H9 (cell line): ENCODE measurements at regions not wholly inside any gene's neighbourhood (a gene's known extent, or its start where the extent isn't known, plus 50 kb on each side); places are given as distances from the start of the nearest gene placed in this dataset.
A peak's percentile ranks its signal among the peaks of the same experiment; 100 is the strongest.

ENCODE experiments used
- DNase-seq: peaks from one replicate; pipeline ENCODE4 v3.0.0-alpha.2; 2017
- H2AFZ ChIP-seq: one replicate; pipeline ENCODE4 v1.6.1; 2013; ENCODE audit warnings: mild to moderate bottlenecking, low read length, control low read depth, moderate library complexity
- H2AK5ac ChIP-seq: 2 replicates; pipeline ENCODE4 v1.6.1; 2013; ENCODE audit warnings: low read length, control low read depth, mixed read lengths; ENCODE audit not compliant: insufficient read length
- H2BK120ac ChIP-seq: one replicate; pipeline ENCODE4 v1.6.1; 2013; ENCODE audit warnings: low read depth, mild to moderate bottlenecking, low read length, control low read depth, inconsistent platforms; ENCODE audit not compliant: poor library complexity, severe bottlenecking
- H2BK12ac ChIP-seq: 2 replicates; pipeline ENCODE4 v1.6.1; 2013; ENCODE audit warnings: low read length, control low read depth, mixed read lengths, low read depth; ENCODE audit not compliant: insufficient read length
- H2BK15ac ChIP-seq: 2 replicates; pipeline ENCODE4 v1.6.1; 2013; ENCODE audit warnings: low read depth, low read length, control low read depth
- H2BK20ac ChIP-seq: one replicate; pipeline ENCODE4 v1.6.1; 2013; ENCODE audit warnings: low read depth, mild to moderate bottlenecking, low read length, control low read depth, inconsistent platforms; ENCODE audit not compliant: poor library complexity, severe bottlenecking
- H2BK5ac ChIP-seq: 2 replicates; pipeline ENCODE4 v1.6.1; 2013; ENCODE audit warnings: low read length, control low read depth, mixed read lengths; ENCODE audit not compliant: insufficient read length
- H3K14ac ChIP-seq: 2 replicates; pipeline ENCODE4 v1.6.1; 2013; ENCODE audit warnings: low read length, control low read depth; ENCODE audit not compliant: insufficient read depth
- H3K18ac ChIP-seq: 2 replicates; pipeline ENCODE4 v1.6.1; 2013; ENCODE audit warnings: low read depth, mild to moderate bottlenecking, mixed read lengths, low read length, control low read depth; ENCODE audit not compliant: insufficient read length
- H3K23ac ChIP-seq: 2 replicates; pipeline ENCODE4 v1.6.1; 2013; ENCODE audit warnings: low read length, control low read depth, mixed read lengths, low read depth; ENCODE audit not compliant: insufficient read length
- H3K23me2 ChIP-seq: 2 replicates; pipeline ENCODE4 v1.6.1; 2013; ENCODE audit warnings: low read depth, mild to moderate bottlenecking, mixed read lengths, low read length, control low read depth; ENCODE audit not compliant: insufficient read length, poor library complexity, severe bottlenecking
- H3K27ac ChIP-seq: 2 replicates; pipeline ENCODE4 v1.5.1; 2013; ENCODE audit warnings: low read length, control low read depth, mixed read lengths, low read depth; ENCODE audit not compliant: insufficient read length
- H3K27me3 ChIP-seq: 2 replicates; pipeline ENCODE4 v1.6.1; 2013; ENCODE audit warnings: low read length, control low read depth, inconsistent platforms; ENCODE audit not compliant: insufficient read depth
- H3K4ac ChIP-seq: 2 replicates; pipeline ENCODE4 v1.6.1; 2013; ENCODE audit warnings: low read depth, mild to moderate bottlenecking, control low read depth, inconsistent platforms, low read length, moderate library complexity
- H3K4me1 ChIP-seq: 2 replicates; pipeline ENCODE4 v1.6.1; 2013; ENCODE audit warnings: low read length, control low read depth, inconsistent platforms; ENCODE audit not compliant: insufficient read depth
- H3K4me2 ChIP-seq: 2 replicates; pipeline ENCODE4 v1.6.1; 2013; ENCODE audit warnings: low read length, control low read depth, mixed read lengths; ENCODE audit not compliant: insufficient read length, insufficient read depth
- H3K56ac ChIP-seq: 2 replicates; pipeline ENCODE4 v1.6.1; 2013; ENCODE audit warnings: low read depth, mild to moderate bottlenecking, mixed read lengths, low read length, control low read depth; ENCODE audit not compliant: insufficient read length
- H3K79me1 ChIP-seq: 2 replicates; pipeline ENCODE4 v1.6.1; 2013; ENCODE audit warnings: low read depth, mild to moderate bottlenecking, moderate library complexity, low read length, control low read depth, inconsistent platforms; ENCODE audit not compliant: insufficient read depth, poor library complexity, severe bottlenecking
- H3K79me2 ChIP-seq: 2 replicates; pipeline ENCODE4 v1.6.1; 2013; ENCODE audit warnings: low read length, control low read depth, inconsistent platforms; ENCODE audit not compliant: insufficient read depth
- H3K9ac ChIP-seq: 2 replicates; pipeline ENCODE4 v1.6.1; 2013; ENCODE audit warnings: low read length, control low read depth, mixed read lengths; ENCODE audit not compliant: insufficient read length; ENCODE audit errors: extremely low read depth
- H3K9me3 ChIP-seq: one replicate; pipeline ENCODE4 v1.6.1; 2013; ENCODE audit warnings: low read depth, low read length, inconsistent platforms; ENCODE audit not compliant: control insufficient read depth
- H3T11ph ChIP-seq: one replicate; pipeline ENCODE4 v1.6.1; 2013; ENCODE audit warnings: mild to moderate bottlenecking, low read length, control low read depth, inconsistent platforms
- H4K20me1 ChIP-seq: one replicate; pipeline ENCODE4 v1.6.1; 2013; ENCODE audit not compliant: control insufficient read depth, insufficient read length, insufficient read depth
- H4K5ac ChIP-seq: 2 replicates; pipeline ENCODE4 v1.6.1; 2013; ENCODE audit warnings: low read depth, mild to moderate bottlenecking, mixed read lengths, low read length, control low read depth; ENCODE audit not compliant: insufficient read length
- H4K8ac ChIP-seq: replicated peaks from 2 replicates; pipeline ENCODE4 v1.6.1; 2013; ENCODE audit warnings: low read length, control low read depth, mixed read lengths, low read depth; ENCODE audit not compliant: insufficient read length
- H4K91ac ChIP-seq: 2 replicates; pipeline ENCODE4 v1.6.1; 2013; ENCODE audit warnings: low read depth, mild to moderate bottlenecking, moderate library complexity, mixed read lengths, low read length, control low read depth; ENCODE audit not compliant: insufficient read length
- H3K27ac Mint-ChIP-seq, 3 experiments: 2 replicates in 2 of 3; 3 replicates in 1 of 3; pipeline ENCODE4 v1.8.0; 2020 to 2021; ENCODE audit warnings: mixed read lengths in 3 of 3, mild to moderate bottlenecking in 1 of 3, moderate library complexity in 1 of 3
- H3K27me3 Mint-ChIP-seq: 2 replicates; pipeline ENCODE4 v1.8.0; 2021; ENCODE audit warnings: low read depth, mild to moderate bottlenecking, moderate library complexity, mixed read lengths
- H3K36me3 Mint-ChIP-seq, 3 experiments: 2 replicates in 2 of 3; 3 replicates in 1 of 3; pipeline ENCODE4 v1.8.0; 2020 to 2021; ENCODE audit warnings: low read depth in 3 of 3, mixed read lengths in 3 of 3; ENCODE audit not compliant: insufficient read depth in 1 of 3
- H3K4me1 Mint-ChIP-seq, 2 experiments: 2 replicates each; pipeline ENCODE4 v1.8.0; 2020; ENCODE audit warnings: mixed read lengths in 2 of 2
- H3K4me3 Mint-ChIP-seq, 2 experiments: 2 replicates in 1 of 2; 3 replicates in 1 of 2; pipeline ENCODE4 v1.8.0; 2020 to 2021; ENCODE audit warnings: mild to moderate bottlenecking in 2 of 2, mixed read lengths in 2 of 2, moderate library complexity in 1 of 2
- H3K9me3 Mint-ChIP-seq, 2 experiments: 2 replicates in 1 of 2; 3 replicates in 1 of 2; pipeline ENCODE4 v1.8.0; 2020; ENCODE audit warnings: mild to moderate bottlenecking in 2 of 2, mixed read lengths in 2 of 2, moderate library complexity in 1 of 2
- CTCF ChIP-seq: fragments of 200-600 bp; sonication (generic); conservative IDR thresholded peaks from 3 replicates; pipeline ENCODE4 v1.8.0; 2021; ENCODE audit warnings: antibody characterized with exemption, mild to moderate bottlenecking
- WGBS: extraction: QIAGEN DNeasy Blood & Tissue Kit; methylation state at CpG from one replicate; pipeline ENCODE4 v1.1.7; 2013; ENCODE audit warnings: missing lambda C conversion rate, low lambda C conversion rate, mixed read lengths; ENCODE audit not compliant: insufficient read length; ENCODE audit errors: extremely low coverage; 5-methylcytosine and 5-hydroxymethylcytosine counted together

GRCh38 chr7:131649879-131650278 lies 93.5 kb upstream of the PODXL start:
- peaks cover 47 to 49% of the 10 kb centered on the region in 2 experiments for H3K4me1 Mint-ChIP-seq
- no peak for TF ChIP-seq CTCF
- H3K14ac ChIP-seq = no peak overlapping the region
- peaks cover 10% of the 10 kb centered on the region; the same call in 1 of the 2 replicates for H3K4me1 ChIP-seq
- H3K23me2 ChIP-seq = no peaks in the 10 kb centered on the region
- H2BK5ac ChIP-seq = no peak overlapping the region
- peaks cover 3 to 5% of the 10 kb centered on the region in 2 experiments; a peak in 3 of 5 replicates for H3K9me3 Mint-ChIP-seq
- H4K20me1 ChIP-seq = no peaks in the 10 kb centered on the region
- H3K27ac ChIP-seq = no peak overlapping the region
- H2AK5ac ChIP-seq = no peak overlapping the region
- no peaks in the 10 kb centered on the region for H3K36me3 Mint-ChIP-seq
- H2BK15ac ChIP-seq = no peak overlapping the region
- H3K79me1 ChIP-seq = no peaks in the 10 kb centered on the region
- H4K91ac ChIP-seq = no peak overlapping the region
- H4K5ac ChIP-seq = no peak overlapping the region
- no peak overlapping the region for H4K8ac ChIP-seq
- H3K4me2 ChIP-seq = no peak overlapping the region
- no peak overlapping the region for H3K4me3 Mint-ChIP-seq
- no peak overlapping the region for H2BK20ac ChIP-seq
- H3K27me3 Mint-ChIP-seq = peaks cover 2% of the 10 kb centered on the region
- H3K27me3 ChIP-seq = no peaks in the 10 kb centered on the region
- no peak overlapping the region for H2BK12ac ChIP-seq
- no peak overlapping the region for H3K9ac ChIP-seq
- no peak overlapping the region for H3T11ph ChIP-seq
- no peaks in the 10 kb centered on the region; the same call in 1 of the 2 replicates for H3K79me2 ChIP-seq
- H3K56ac ChIP-seq = no peak overlapping the region
- no peak overlapping the region for H3K4ac ChIP-seq
- DNase-seq = no peak
- H3K18ac ChIP-seq = no peak overlapping the region
- no CpG with 5 or more reads among the region's 13 CpGs for WGBS
- no peak overlapping the region for H3K23ac ChIP-seq
- peak overlapping the region in 2 of 3 experiments; percentile 34 to 72; a peak in 3 of 7 replicates for H3K27ac Mint-ChIP-seq
- H3K9me3 ChIP-seq = no peaks in the 10 kb centered on the region
- no peak overlapping the region for H2BK120ac ChIP-seq
- no peak overlapping the region for H2AFZ ChIP-seq
